GM12873 (cell line): ENCODE measurements at regions not wholly inside any gene's neighbourhood (a gene's known extent, or its start where the extent isn't known, plus 50 kb on each side); places are given as distances from the start of the nearest gene placed in this dataset.

Source experiments
- TF ChIP-seq, protein P1 (sequence below): IDR thresholded peaks from 2 replicates; pipeline ENCODE4 v1.5.1; 2012; ENCODE audit warnings: low read depth, mild to moderate bottlenecking, moderate library complexity, low read length, control low read depth; ENCODE audit not compliant: insufficient read depth; ENCODE audit errors: missing control alignments

DNA sequence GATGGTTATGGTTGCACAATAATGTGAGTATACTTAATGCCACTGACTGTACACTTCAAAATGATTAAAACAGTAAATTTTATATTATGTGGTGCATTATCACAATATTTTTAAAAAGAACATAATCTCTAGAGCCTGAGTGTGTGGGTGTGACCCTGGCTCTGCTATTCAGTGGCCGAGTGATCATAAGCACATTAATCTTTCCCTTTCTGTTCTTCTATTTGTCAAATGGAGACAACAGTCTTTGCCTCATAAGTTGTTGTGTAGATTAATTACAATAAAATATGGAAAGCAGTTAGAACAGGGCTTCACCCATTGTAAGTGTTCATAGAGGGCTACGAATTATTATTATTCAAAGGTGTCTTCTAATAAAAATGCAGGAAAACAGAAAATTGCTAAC is 548.6 kb downstream of the HTR1B start:
- TF ChIP-seq, protein P1, sequence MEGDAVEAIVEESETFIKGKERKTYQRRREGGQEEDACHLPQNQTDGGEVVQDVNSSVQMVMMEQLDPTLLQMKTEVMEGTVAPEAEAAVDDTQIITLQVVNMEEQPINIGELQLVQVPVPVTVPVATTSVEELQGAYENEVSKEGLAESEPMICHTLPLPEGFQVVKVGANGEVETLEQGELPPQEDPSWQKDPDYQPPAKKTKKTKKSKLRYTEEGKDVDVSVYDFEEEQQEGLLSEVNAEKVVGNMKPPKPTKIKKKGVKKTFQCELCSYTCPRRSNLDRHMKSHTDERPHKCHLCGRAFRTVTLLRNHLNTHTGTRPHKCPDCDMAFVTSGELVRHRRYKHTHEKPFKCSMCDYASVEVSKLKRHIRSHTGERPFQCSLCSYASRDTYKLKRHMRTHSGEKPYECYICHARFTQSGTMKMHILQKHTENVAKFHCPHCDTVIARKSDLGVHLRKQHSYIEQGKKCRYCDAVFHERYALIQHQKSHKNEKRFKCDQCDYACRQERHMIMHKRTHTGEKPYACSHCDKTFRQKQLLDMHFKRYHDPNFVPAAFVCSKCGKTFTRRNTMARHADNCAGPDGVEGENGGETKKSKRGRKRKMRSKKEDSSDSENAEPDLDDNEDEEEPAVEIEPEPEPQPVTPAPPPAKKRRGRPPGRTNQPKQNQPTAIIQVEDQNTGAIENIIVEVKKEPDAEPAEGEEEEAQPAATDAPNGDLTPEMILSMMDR: no peak

DNA sequence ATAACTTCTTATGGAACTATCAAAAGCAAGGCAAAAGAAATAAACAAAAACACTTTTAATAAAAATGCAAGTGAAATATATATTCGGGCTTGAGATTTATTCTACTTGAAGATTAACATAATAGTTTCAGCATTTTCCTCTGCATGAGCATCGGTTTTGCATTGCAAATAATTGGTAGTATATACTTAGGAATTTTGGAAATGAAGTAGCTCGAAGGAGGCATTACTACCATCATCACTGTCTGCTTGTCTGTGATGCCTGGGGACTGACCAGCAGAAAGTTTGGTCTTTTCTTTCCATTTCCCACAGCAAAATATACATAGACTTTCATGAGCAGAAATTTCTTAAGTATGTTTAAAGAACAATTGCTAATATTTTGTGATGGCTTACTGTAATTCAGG is 570.7 kb downstream of the HTR1B start:
- TF ChIP-seq, protein P1: no peak

DNA sequence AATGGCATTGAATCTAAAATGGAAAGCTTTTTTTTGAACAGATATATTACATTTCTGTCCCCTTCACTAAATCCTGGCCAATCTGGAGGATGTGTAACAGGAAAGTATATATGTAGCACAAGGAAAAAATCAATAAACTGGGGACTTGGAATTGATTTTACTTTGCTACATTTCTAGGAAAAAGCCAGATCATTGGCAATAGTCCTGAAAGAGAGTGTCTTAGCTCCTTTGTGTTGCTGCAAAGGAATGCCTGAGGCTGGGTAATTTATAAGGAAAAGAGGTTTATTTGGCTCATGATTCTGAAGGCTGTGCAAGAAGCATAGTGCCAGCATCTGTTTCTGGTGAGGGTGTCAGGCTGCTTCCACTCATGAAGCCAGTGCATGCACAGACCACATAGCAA is 574.9 kb downstream of the HTR1B start:
- TF ChIP-seq, protein P1: no peak

DNA sequence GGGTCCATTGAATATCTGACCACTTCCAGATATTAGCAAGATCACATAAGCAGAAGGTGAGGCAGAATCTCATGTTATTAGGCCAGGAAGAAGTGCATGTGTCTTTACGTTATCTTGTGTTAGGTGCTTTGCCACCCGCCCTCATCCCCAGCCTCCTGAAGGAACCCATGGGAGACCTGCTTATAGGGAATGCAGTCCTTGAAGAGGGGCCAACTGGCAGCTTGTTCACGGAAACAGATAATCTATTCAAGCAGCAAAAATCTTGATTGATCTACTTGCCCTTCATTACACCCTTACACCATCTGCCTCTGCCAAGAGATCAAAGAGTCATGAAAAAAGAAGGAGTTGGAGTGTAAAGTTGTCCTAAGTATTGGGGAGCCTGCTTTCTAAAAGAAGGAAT is 576.4 kb downstream of the HTR1B start:
- TF ChIP-seq, protein P1: no peak

DNA sequence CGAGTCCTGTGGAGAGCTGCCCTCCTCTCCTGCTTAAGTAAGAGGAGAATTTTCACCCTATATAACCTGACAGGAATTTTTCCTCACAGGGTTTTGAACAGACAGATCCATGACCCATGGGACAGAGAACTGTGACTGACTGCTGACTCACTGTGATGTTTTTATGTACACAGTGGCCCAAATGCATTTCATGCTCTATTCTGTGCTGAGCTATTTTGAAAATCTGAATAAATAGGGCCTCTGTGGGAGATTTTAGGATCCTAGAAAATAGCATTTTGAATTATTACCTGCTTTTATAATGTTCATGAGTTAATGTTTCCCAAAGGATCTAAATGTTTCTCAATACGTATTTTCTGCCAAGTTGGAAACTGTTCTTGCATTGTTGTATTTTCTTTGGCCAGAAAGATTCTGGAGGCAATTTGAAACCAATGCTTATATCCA is 577.4 kb downstream of the HTR1B start:
- TF ChIP-seq, protein P1: no peak

DNA sequence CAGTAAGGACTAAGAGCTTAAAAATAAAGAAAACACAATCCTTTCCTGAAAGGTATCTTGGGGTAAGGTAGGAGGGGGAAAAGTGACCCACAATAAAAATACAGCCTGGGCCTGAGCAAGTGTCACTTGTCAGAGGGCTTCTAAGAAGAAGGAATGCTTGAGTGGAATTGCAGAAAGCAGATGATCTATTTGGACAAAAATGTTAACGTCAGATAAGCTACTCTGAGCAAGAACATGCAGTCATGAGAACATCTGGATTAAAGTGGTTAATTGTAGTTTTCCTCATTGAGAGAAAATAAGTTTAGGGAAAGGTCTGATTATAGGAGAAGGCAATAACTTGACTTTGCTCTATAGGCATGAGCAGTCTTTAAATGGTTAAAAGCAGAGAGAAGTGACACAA is 581.9 kb downstream of the HTR1B start:
- TF ChIP-seq, protein P1: no peak

DNA sequence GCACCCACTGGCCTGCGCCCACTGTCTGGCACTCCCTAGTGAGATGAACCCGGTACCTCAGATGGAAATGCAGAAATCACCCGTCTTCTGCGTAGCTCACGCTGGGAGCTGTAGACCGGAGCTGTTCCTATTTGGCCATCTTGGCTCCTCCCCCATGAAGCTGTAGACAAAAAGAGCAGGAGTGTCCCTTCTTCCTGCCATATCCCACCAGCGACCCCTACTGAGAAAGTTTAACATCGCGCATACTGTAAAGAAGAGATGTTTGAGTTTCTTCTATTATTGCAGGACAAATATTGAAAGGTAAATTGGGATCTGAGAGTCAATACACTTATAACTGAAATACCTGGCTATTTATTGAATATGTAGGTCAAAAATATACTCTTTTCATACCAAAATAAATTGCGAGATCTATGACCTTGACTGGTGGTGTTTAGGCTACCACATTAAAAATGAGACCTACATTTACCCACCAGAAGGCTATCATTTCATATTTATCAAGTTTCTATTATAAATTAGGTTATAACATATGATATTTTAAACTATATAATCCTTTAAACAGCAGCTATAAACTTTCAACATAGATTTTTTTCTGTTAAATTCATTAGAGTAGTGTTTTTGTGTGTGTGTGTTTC is 586.3 kb downstream of the HTR1B start:
- TF ChIP-seq, protein P1: no peak
